ENCODE measurements at regions not wholly inside any gene's neighbourhood (a gene's known extent, or its start where the extent isn't known, plus 50 kb on each side); places are given as distances from the start of the nearest gene placed in this dataset.

GRCh38 chr7:26480156-26480555 lies 188.5 kb downstream of the SNX10 start:
- TF ChIP-seq EZH2 (IDR thresholded peaks at IDR 0.05; ENCODE audit: borderline replicate concordance, low read length), result no peak
- TF ChIP-seq, protein P1, sequence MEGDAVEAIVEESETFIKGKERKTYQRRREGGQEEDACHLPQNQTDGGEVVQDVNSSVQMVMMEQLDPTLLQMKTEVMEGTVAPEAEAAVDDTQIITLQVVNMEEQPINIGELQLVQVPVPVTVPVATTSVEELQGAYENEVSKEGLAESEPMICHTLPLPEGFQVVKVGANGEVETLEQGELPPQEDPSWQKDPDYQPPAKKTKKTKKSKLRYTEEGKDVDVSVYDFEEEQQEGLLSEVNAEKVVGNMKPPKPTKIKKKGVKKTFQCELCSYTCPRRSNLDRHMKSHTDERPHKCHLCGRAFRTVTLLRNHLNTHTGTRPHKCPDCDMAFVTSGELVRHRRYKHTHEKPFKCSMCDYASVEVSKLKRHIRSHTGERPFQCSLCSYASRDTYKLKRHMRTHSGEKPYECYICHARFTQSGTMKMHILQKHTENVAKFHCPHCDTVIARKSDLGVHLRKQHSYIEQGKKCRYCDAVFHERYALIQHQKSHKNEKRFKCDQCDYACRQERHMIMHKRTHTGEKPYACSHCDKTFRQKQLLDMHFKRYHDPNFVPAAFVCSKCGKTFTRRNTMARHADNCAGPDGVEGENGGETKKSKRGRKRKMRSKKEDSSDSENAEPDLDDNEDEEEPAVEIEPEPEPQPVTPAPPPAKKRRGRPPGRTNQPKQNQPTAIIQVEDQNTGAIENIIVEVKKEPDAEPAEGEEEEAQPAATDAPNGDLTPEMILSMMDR (conservative IDR thresholded peaks at IDR 0.05 in 1 of 2, IDR thresholded peaks at IDR 0.05 in 1 of 2; ENCODE audit: extremely low read depth in 1 of 2, insufficient read depth in 1 of 2, low read depth in 1 of 2, low read length in 2 of 2), result no peak
